ENCODE measurements at regions not wholly inside any gene's neighbourhood (a gene's known extent, or its start where the extent isn't known, plus 50 kb on each side); places are given as distances from the start of the nearest gene placed in this dataset.

- Histone ChIP-seq H3K27me3 (no peaks in the 10 kb centered on the region), H3K4me1 (no peaks in the 10 kb centered on the region), H3K27ac (no peak overlapping the region), H3K4me3 (no peak overlapping the region), H3K9ac (ENCODE audit: low read depth in 2 of 2, low read length in 2 of 2) (no peak overlapping the region), H3K9me3 (no peaks in the 10 kb centered on the region), H3K36me3 (no peaks in the 10 kb centered on the region)
- TF ChIP-seq CTCF (IDR thresholded peaks at IDR 0.05), result no peak
- no peak for DNase-seq
- intact Hi-C loops (cut with DNase I), result no loop called here
These were observed 119.7 kb downstream of the ALDH8A1 start for GRCh38 chr6:134830194-134830593.

- no peak overlapping the region for H3K27ac ChIP-seq
- no peak for TF ChIP-seq CTCF (IDR thresholded peaks at IDR 0.05)
- intact Hi-C loops (cut with DNase I), result loop anchor here (5.0 kb wide), 1 partner anchor 49 kb away; no protein-coding TSS in a partner anchor
These were observed 121.3 kb downstream of the ALDH8A1 start for GRCh38 chr6:134828641-134829040.

GRCh38 chr6:134826889-134827737 lies 122.8 kb downstream of the ALDH8A1 start:
- Histone ChIP-seq H3K36me3 (no peaks in the 10 kb centered on the region), H3K4me3 (no peak overlapping the region), H3K4me1 (no peaks in the 10 kb centered on the region), H3K9me3 (no peaks in the 10 kb centered on the region), H3K27ac (no peak overlapping the region), H3K9ac (ENCODE audit: low read depth in 2 of 2, low read length in 2 of 2) (no peak overlapping the region), H3K27me3 (no peaks in the 10 kb centered on the region)
- DNase-seq, result no peak
- no peak for TF ChIP-seq CTCF (IDR thresholded peaks at IDR 0.05)
- intact Hi-C loops (cut with DNase I), result loop anchor here (5.0 kb wide), 1 partner anchor 50 kb away; no protein-coding TSS in a partner anchor

More at GRCh38 chr6:134828641-134829040, 121.3 kb downstream of the ALDH8A1 start:
- H3K9ac ChIP-seq (ENCODE audit: low read depth in 2 of 2, low read length in 2 of 2), result no peak overlapping the region
- no peaks in the 10 kb centered on the region for H3K4me1 ChIP-seq
- no peak for DNase-seq
- H3K27me3 ChIP-seq, result no peaks in the 10 kb centered on the region
- no peak overlapping the region for H3K4me3 ChIP-seq
- no peaks in the 10 kb centered on the region for H3K36me3 ChIP-seq
- H3K9me3 ChIP-seq, result no peaks in the 10 kb centered on the region

- no peak for TF ChIP-seq CTCF (IDR thresholded peaks at IDR 0.05)
- no peak for DNase-seq
These were observed 126.2 kb downstream of the ALDH8A1 start for GRCh38 chr6:134823710-134824034.

GRCh38 chr6:134822920-134823709 lies 126.8 kb downstream of the ALDH8A1 start:
- Histone ChIP-seq H3K27me3 (no peaks in the 10 kb centered on the region), H3K36me3 (no peaks in the 10 kb centered on the region), H3K4me1 (no peaks in the 10 kb centered on the region), H3K27ac (no peak overlapping the region), H3K9ac (ENCODE audit: low read depth in 2 of 2, low read length in 2 of 2) (no peak overlapping the region), H3K9me3 (no peaks in the 10 kb centered on the region), H3K4me3 (no peak overlapping the region)
- intact Hi-C loops (cut with DNase I), result loop anchor here (1.0 to 5.0 kb wide), 2 partner anchors 649 to 666 kb away; no protein-coding TSS in a partner anchor
- DNase-seq, result peak; percentile 53
- peak; percentile 83 for TF ChIP-seq CTCF (IDR thresholded peaks at IDR 0.05)

More at GRCh38 chr6:134823710-134824034, 126.2 kb downstream of the ALDH8A1 start:
- H3K9me3 ChIP-seq, result no peaks in the 10 kb centered on the region
- intact Hi-C loops (cut with DNase I), result loop anchor here (1.0 to 5.0 kb wide), 2 partner anchors 649 to 666 kb away; no protein-coding TSS in a partner anchor
- H3K27me3 ChIP-seq, result no peaks in the 10 kb centered on the region
- H3K4me3 ChIP-seq, result no peak overlapping the region
- H3K27ac ChIP-seq, result no peak overlapping the region
- H3K36me3 ChIP-seq, result no peaks in the 10 kb centered on the region
- no peak overlapping the region for H3K9ac ChIP-seq (ENCODE audit: low read depth in 2 of 2, low read length in 2 of 2)
- no peaks in the 10 kb centered on the region for H3K4me1 ChIP-seq

All from colonic mucosa (tissue), 4 donors.